Heart right ventricle (tissue), 16 donors: ENCODE measurements at regions not wholly inside any gene's neighbourhood (a gene's known extent, or its start where the extent isn't known, plus 50 kb on each side); places are given as distances from the start of the nearest gene placed in this dataset.

Experiments
- ATAC-seq, 8 donors: fragments of 200-7000 bp; cut with Tn5 transposase; one replicate each; pipeline ENCODE4 v1.9.1; 2020; ENCODE audit warnings: mild to moderate bottlenecking in 8 of 8, moderate library complexity in 8 of 8, moderate number of reproducible peaks in 1 of 8
- DNase-seq, 2 donors: peaks; one replicate each; pipeline ENCODE4 v3.0.0-alpha.2; 2020
- H3K27ac ChIP-seq, 10 donors: fragments of 200-600 bp; sonication (generic) in 2 of 10; one replicate each; pipeline versions ENCODE4 v1.5.0 to v1.8.0; 2020 to 2022; ENCODE audit warnings: mild to moderate bottlenecking in 3 of 10
- H3K27me3 ChIP-seq, 7 donors: fragments of 200-600 bp; one replicate each; pipeline ENCODE4 v1.8.0; 2021 to 2022; ENCODE audit warnings: mild to moderate bottlenecking in 2 of 7
- H3K36me3 ChIP-seq, 9 donors: fragments of 200-600 bp; sonication (generic) in 1 of 9; one replicate each; pipeline versions ENCODE4 v1.5.0 to v1.8.0; 2020 to 2022; ENCODE audit warnings: mild to moderate bottlenecking in 2 of 9
- H3K4me1 ChIP-seq, 9 donors: fragments of 200-600 bp; sonication (generic) in 1 of 9; one replicate each; pipeline versions ENCODE4 v1.5.0 to v1.8.0; 2020 to 2022; ENCODE audit warnings: mild to moderate bottlenecking in 4 of 9
- H3K4me3 ChIP-seq, 10 donors: fragments of 200-600 bp; sonication (generic) in 2 of 10; one replicate each; pipeline versions ENCODE4 v1.5.0 to v1.8.0; 2020 to 2022; ENCODE audit warnings: mild to moderate bottlenecking in 7 of 10, moderate library complexity in 2 of 10
- H3K9me3 ChIP-seq, 11 donors: fragments of 200-600 bp in 10 of 11; sonication (generic) in 2 of 11; one replicate each; pipeline versions ENCODE4 v1.5.0 to v1.8.0; 2013 to 2022; ENCODE audit warnings: mild to moderate bottlenecking in 2 of 11, control low read depth in 1 of 11, moderate library complexity in 1 of 11
- WGBS, 2 donors: extraction: QIAGEN DNeasy Blood & Tissue Kit; methylation state at CpG; one replicate each; pipeline ENCODE4 v1.1.7; 2013; ENCODE audit warnings: inconsistent platforms in 1 of 2; 5-methylcytosine and 5-hydroxymethylcytosine counted together
- intact Hi-C, 10 donors: fragments of 100-400 bp; cut with DNase I; formaldehyde crosslinking; loops; one replicate each; pipeline versions ENCODE4 v1.11.1 to v1.14.2; 2022
- TF ChIP-seq, protein P1 (sequence below), 9 donors: fragments of 200-600 bp; sonication (generic) in 2 of 9; IDR thresholded peaks; one replicate each; pipeline versions ENCODE4 v1.5.0 to v1.8.0; 2021 to 2022; ENCODE audit warnings: antibody characterized with exemption in 9 of 9, mild to moderate bottlenecking in 5 of 9, moderate library complexity in 1 of 9
- donor health status: Arrhythmogenic right ventricular cardiomyopathy.
- donor health status: ischemic (EF 13 %, LVEDD 7.1; RV severe dilation, severe dysfunction).
- donor health status: healthy with polysubstance abuse.
- donor health status: DM: no; HTN: yes; CAD: no.
- donor health status: DM: no; HTN: no; CAD: no.
- donor health status: ischemic (EF 25% LVEDD 6.9; RV normal size, moderate dysfunction).
- donor health status: ischemic (EF 25% LVEDD 5.7; RV mildly dilated, moderate dysfunction).
- donor health status: healthy.
- donor health status: DM: yes; HTN: yes; CAD: no.
- donor health status: Ischemic cardiomyopathy.
- donor health status: ischemic (EF 35%, LVEDD 5.7; RV mildly dilated, moderate dysfunction).
- donor health status: nonischemic (EF 11% LVEDD 7.7; RV severe dilation, severe dysfunction).
- donor health status: DM: yes; HTN: yes; CAD: no.
- donor health status: PGD.
- donor health status: ischemic (EF 29% LVEDD 5.4; RV normal size, mild dysfunction).
- donor health status: nonischemic (EF 23%, LVEDD 6.1; RV moderate dilation, normal function).

DNA sequence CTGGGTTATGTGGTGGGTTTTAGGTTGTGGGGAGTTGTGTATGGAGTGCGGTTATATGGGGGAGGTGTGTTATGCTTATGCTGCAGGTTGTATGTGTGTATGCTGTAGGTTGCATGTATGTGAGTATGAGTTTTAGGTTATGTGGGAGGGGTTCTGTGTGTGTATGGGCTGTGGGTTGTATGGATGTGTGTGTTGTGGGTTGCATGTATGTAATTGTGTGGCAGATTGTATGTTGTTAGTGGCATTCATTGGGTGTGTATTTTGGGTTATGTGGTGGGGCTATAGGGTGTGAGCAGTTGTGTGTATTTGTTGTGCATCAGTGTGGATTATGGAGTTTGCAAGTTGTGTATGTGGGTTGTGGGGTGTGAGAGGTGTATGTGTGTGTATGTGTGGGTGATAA, 277.4 kb downstream of the NPIPA8 start:
- TF ChIP-seq, protein P1, sequence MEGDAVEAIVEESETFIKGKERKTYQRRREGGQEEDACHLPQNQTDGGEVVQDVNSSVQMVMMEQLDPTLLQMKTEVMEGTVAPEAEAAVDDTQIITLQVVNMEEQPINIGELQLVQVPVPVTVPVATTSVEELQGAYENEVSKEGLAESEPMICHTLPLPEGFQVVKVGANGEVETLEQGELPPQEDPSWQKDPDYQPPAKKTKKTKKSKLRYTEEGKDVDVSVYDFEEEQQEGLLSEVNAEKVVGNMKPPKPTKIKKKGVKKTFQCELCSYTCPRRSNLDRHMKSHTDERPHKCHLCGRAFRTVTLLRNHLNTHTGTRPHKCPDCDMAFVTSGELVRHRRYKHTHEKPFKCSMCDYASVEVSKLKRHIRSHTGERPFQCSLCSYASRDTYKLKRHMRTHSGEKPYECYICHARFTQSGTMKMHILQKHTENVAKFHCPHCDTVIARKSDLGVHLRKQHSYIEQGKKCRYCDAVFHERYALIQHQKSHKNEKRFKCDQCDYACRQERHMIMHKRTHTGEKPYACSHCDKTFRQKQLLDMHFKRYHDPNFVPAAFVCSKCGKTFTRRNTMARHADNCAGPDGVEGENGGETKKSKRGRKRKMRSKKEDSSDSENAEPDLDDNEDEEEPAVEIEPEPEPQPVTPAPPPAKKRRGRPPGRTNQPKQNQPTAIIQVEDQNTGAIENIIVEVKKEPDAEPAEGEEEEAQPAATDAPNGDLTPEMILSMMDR (IDR thresholded peaks at IDR 0.05): no peak
- no peak for DNase-seq
- H3K36me3 ChIP-seq: no peaks in the 10 kb centered on the region
- H3K4me3 ChIP-seq: no peak overlapping the region
- WGBS, 2 donors: 97 to 98% methylated on average over 1 of the region's 1 CpG
- H3K27me3 ChIP-seq: peaks cover 0 to 14% (median 6%) of the 10 kb centered on the region in 7 donors
- intact Hi-C loops: no loop called here
- H3K27ac ChIP-seq: no peak overlapping the region
- no peak for ATAC-seq
- H3K4me1 ChIP-seq: no peaks in the 10 kb centered on the region
- H3K9me3 ChIP-seq: no peaks in the 10 kb centered on the region

- no peak for DNase-seq
These were observed 281.1 kb downstream of the NPIPA8 start for GRCh38 chr16:18055411-18055916.

GRCh38 chr16:18050777-18051176, 285.8 kb downstream of the NPIPA8 start:
- peaks cover 0 to 4% (median 0%) of the 10 kb centered on the region in 11 donors for H3K9me3 ChIP-seq
- WGBS, 2 donors: 81 to 87% methylated on average over 6 of the region's 6 CpGs
- intact Hi-C loops: no loop called here
- H3K27ac ChIP-seq: no peak overlapping the region
- no peak overlapping the region for H3K4me3 ChIP-seq
- no peaks in the 10 kb centered on the region for H3K36me3 ChIP-seq
- H3K4me1 ChIP-seq: no peaks in the 10 kb centered on the region
- TF ChIP-seq, protein P1 (IDR thresholded peaks at IDR 0.05): no peak
- peaks cover 0 to 26% (median 0%) of the 10 kb centered on the region in 7 donors for H3K27me3 ChIP-seq
- ATAC-seq (no peak), DNase-seq (no peak)

More at GRCh38 chr16:18055411-18055916, 281.1 kb downstream of the NPIPA8 start:
- ATAC-seq: no peak
- Histone ChIP-seq H3K4me1 (no peaks in the 10 kb centered on the region), H3K9me3 (peaks cover 0 to 4% (median 0%) of the 10 kb centered on the region in 11 donors), H3K36me3 (no peaks in the 10 kb centered on the region), H3K27me3 (peaks cover 0 to 10% (median 0%) of the 10 kb centered on the region in 7 donors), H3K27ac (no peak overlapping the region), H3K4me3 (no peak overlapping the region)
- TF ChIP-seq, protein P1 (IDR thresholded peaks at IDR 0.05): no peak
- WGBS, 2 donors: 54 to 61% methylated on average over 4 of the region's 4 CpGs
- intact Hi-C loops: no loop called here

DNA sequence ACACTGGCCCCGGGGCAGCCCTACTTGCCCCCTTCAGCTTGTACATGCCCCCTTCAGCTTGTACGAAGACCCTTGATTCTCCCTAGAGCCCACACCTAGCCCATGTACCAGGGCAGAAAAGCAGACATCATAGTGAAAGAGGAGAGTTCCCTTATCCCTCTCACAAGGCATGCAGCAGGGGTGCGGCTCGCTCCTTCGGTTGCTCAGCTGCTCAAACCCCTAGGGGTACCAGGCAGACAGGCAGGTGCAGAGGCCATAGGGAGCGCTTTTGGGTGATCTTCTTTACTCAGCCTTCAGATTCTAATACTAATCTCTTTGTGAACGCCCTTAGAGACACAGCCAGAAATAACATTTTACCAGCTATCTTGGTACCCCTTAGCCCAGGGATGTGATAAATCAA, 286.3 kb downstream of the NPIPA8 start:
- Histone ChIP-seq H3K36me3 (no peaks in the 10 kb centered on the region), H3K9me3 (peaks cover 0 to 4% (median 0%) of the 10 kb centered on the region in 11 donors), H3K4me3 (no peak overlapping the region), H3K27ac (no peak overlapping the region), H3K27me3 (peaks cover 0 to 30% (median 0%) of the 10 kb centered on the region in 7 donors), H3K4me1 (no peaks in the 10 kb centered on the region)
- ATAC-seq: no peak
- no peak for DNase-seq
- TF ChIP-seq, protein P1 (IDR thresholded peaks at IDR 0.05): no peak
- 78 to 82% methylated on average over 7 of the region's 7 CpGs for WGBS, 2 donors
- intact Hi-C loops: no loop called here
